Esophagus squamous epithelium (tissue), 5 donors: ENCODE measurements at regions not wholly inside any gene's neighbourhood (a gene's known extent, or its start where the extent isn't known, plus 50 kb on each side); places are given as distances from the start of the nearest gene placed in this dataset.
"Not testable (repeated sequence)": the region's sequence is repeated elsewhere in the genome, so short reads cannot be mapped to it uniquely, and the experiment has no call there.

ENCODE experiments used
- DNase-seq: peaks from one replicate; lab custom pipeline; 2025; lab: John Stamatoyannopoulos, UW
- H3K27ac ChIP-seq, 4 donors: fragments of 200-600 bp; sonication (generic); one replicate each; pipeline ENCODE4 v1.5.1; 2016 to 2019; ENCODE audit warnings: mild to moderate bottlenecking in 1 of 4
- H3K27me3 ChIP-seq, 4 donors: fragments of 200-600 bp; sonication (generic); 1 replicate in 3 of 4; 2 replicates in 1 of 4; pipeline versions ENCODE4 v1.5.1 to v1.6.0; 2017 to 2021; ENCODE audit warnings: antibody characterized with exemption in 1 of 4
- H3K36me3 ChIP-seq, 3 donors: fragments of 200-600 bp; sonication (generic); one replicate each; pipeline ENCODE4 v1.5.1; 2016 to 2019
- H3K4me1 ChIP-seq, 3 donors: fragments of 200-600 bp; sonication (generic); one replicate each; pipeline ENCODE4 v1.5.1; 2017 to 2019
- H3K4me3 ChIP-seq, 4 donors: fragments of 200-600 bp; sonication (generic); 1 replicate in 3 of 4; 2 replicates in 1 of 4; pipeline ENCODE4 v1.5.1; 2016 to 2019; ENCODE audit warnings: mild to moderate bottlenecking in 2 of 4, moderate library complexity in 1 of 4
- H3K9me3 ChIP-seq, 3 donors: fragments of 200-600 bp; sonication (generic); one replicate each; pipeline ENCODE4 v1.5.1; 2016 to 2019
- POLR2A ChIP-seq, 4 donors: fragments of 450-650 bp; IDR thresholded peaks; one replicate each; pipeline ENCODE4 v1.6.1; 2017; ENCODE audit warnings: antibody characterized with exemption in 4 of 4, mild to moderate bottlenecking in 4 of 4, moderate library complexity in 3 of 4
- WGBS, 2 donors: methylation state at CpG; one replicate each; pipeline ENCODE4 v1.1.5; 2018; 5-methylcytosine and 5-hydroxymethylcytosine counted together
- intact Hi-C: fragments of 100-400 bp; cut with DNase I; formaldehyde crosslinking; loops from one replicate; pipeline ENCODE4 v1.15.0; 2022
- TF ChIP-seq, protein P1 (sequence below), 6 experiments: fragments of 450-650 bp in 4 of 6; fragments of 200-600 bp in 2 of 6; sonication (generic) in 2 of 6; IDR thresholded peaks; one replicate each; pipeline ENCODE4 v1.5.1; 2016 to 2019; ENCODE audit warnings: antibody characterized with exemption in 6 of 6, mild to moderate bottlenecking in 4 of 6, moderate library complexity in 4 of 6
- donor health status: DM: yes; HTN: yes; CAD: no.

- H3K4me3 ChIP-seq = no peak overlapping the region
- no peak for TF ChIP-seq POLR2A (IDR thresholded peaks at IDR 0.05)
- peaks cover 0 to 15% (median 0%) of the 10 kb centered on the region in 4 donors for H3K27me3 ChIP-seq
- WGBS, 2 donors = 48 to 51% methylated on average over 4 of the region's 4 CpGs
- no peak overlapping the region for H3K27ac ChIP-seq
- intact Hi-C loops = no loop called here
- no peak for DNase-seq
- no peaks in the 10 kb centered on the region for H3K4me1 ChIP-seq
- H3K36me3 ChIP-seq = no peaks in the 10 kb centered on the region
- H3K9me3 ChIP-seq = peaks cover 0 to 26% (median 21%) of the 10 kb centered on the region in 3 donors
Observed at GRCh38 chr16:34054969-34055368, 595.6 kb downstream of the TP53TG3F start.

DNA sequence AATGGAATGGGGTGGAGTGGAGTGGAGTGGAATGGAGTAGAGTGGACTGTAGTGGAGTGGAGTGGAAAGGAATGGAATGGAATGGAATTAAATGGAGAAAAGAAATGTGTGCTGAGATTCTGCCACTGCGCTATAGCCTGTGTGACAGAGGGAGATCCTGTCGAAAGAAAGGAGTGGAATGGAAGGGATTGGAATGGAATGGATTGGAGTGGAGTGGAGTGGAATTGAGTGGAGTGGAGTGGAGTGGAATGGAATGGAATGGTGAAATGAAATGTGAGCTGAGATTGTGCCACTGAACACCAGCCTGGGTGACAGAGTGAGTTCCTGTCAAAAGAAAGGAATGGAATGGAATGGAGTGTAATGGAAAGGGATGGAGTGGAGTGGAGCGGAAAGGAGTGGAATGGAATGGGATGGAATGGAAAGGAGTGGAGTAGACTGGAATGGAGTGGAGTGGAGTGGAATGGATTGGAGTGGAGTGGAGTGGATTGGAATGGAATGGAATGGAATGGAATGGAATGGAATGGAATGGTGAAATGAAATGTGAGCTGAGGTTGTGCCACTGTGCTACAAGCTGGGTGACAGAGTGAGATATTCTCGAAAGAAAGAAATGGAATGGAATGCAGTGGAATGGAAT lies 603.3 kb downstream of the TP53TG3F start:
- not testable (repeated sequence) for DNase-seq
- WGBS, 2 donors = 53 to 54% methylated on average over 4 of the region's 4 CpGs
- peaks cover 0 to 43% (median 19%) of the 10 kb centered on the region in 3 donors for H3K9me3 ChIP-seq

GRCh38 chr16:34063498-34064157 lies 604.2 kb downstream of the TP53TG3F start:
- DNase-seq, H3K27ac ChIP-seq, H3K27me3 ChIP-seq, H3K4me1 ChIP-seq, H3K36me3 ChIP-seq, H3K4me3 ChIP-seq, intact Hi-C loops: not testable (repeated sequence)
- 45 to 68% methylated on average over 1 of the region's 1 CpG for WGBS, 2 donors
- peaks cover 0 to 43% (median 19%) of the 10 kb centered on the region in 3 donors for H3K9me3 ChIP-seq

More for the DNA sequence above, 603.3 kb downstream of the TP53TG3F start:
- H3K4me3 ChIP-seq, H3K27ac ChIP-seq, H3K27me3 ChIP-seq, H3K36me3 ChIP-seq, H3K4me1 ChIP-seq, intact Hi-C loops: not testable (repeated sequence)

DNA sequence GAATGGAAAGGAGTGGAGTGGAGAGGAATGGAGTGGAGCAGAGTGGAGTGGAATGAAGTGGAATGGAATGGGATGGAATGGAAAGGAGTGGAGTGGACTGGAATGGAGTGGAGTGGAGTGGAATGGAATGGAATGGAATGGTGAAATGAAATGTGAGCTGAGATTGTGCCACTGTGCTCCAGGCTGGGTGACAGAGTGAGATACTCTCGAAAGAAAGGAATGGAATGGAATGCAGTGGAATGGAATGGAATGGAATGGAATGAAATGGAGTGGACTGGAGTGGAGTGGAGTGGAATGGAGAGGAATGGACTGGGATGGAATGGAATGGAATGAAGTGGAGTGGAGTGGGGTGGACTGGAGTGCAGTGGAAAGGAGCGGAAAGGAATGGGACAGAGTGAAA lies 605.2 kb downstream of the TP53TG3F start:
- intact Hi-C loops, H3K4me3 ChIP-seq, DNase-seq, H3K4me1 ChIP-seq, H3K36me3 ChIP-seq, H3K27ac ChIP-seq, H3K27me3 ChIP-seq: not testable (repeated sequence)
- H3K9me3 ChIP-seq = peaks cover 0 to 41% (median 19%) of the 10 kb centered on the region in 3 donors
- WGBS, 2 donors = 61 to 64% methylated on average over 2 of the region's 2 CpGs

GRCh38 chr16:34069731-34070130 lies 610.3 kb downstream of the TP53TG3F start:
- H3K4me1 ChIP-seq, H3K4me3 ChIP-seq, DNase-seq, H3K36me3 ChIP-seq, H3K27ac ChIP-seq, H3K27me3 ChIP-seq, intact Hi-C loops: not testable (repeated sequence)
- peaks cover 0 to 20% (median 16%) of the 10 kb centered on the region in 3 donors for H3K9me3 ChIP-seq
- 81 to 87% methylated on average over 18 of the region's 18 CpGs for WGBS, 2 donors

GRCh38 chr16:34078691-34079090 lies 619.3 kb downstream of the TP53TG3F start:
- Histone ChIP-seq H3K36me3 (no peaks in the 10 kb centered on the region), H3K4me3 (no peak overlapping the region), H3K9me3 (peaks cover 0 to 88% (median 23%) of the 10 kb centered on the region in 3 donors), H3K27ac (no peak overlapping the region), H3K27me3 (no peaks in the 10 kb centered on the region), H3K4me1 (no peaks in the 10 kb centered on the region)
- WGBS, 2 donors = 80 to 83% methylated on average over 14 of the region's 14 CpGs
- intact Hi-C loops = no loop called here
- no peak for TF ChIP-seq POLR2A (IDR thresholded peaks at IDR 0.05)
- TF ChIP-seq, protein P1, sequence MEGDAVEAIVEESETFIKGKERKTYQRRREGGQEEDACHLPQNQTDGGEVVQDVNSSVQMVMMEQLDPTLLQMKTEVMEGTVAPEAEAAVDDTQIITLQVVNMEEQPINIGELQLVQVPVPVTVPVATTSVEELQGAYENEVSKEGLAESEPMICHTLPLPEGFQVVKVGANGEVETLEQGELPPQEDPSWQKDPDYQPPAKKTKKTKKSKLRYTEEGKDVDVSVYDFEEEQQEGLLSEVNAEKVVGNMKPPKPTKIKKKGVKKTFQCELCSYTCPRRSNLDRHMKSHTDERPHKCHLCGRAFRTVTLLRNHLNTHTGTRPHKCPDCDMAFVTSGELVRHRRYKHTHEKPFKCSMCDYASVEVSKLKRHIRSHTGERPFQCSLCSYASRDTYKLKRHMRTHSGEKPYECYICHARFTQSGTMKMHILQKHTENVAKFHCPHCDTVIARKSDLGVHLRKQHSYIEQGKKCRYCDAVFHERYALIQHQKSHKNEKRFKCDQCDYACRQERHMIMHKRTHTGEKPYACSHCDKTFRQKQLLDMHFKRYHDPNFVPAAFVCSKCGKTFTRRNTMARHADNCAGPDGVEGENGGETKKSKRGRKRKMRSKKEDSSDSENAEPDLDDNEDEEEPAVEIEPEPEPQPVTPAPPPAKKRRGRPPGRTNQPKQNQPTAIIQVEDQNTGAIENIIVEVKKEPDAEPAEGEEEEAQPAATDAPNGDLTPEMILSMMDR (IDR thresholded peaks at IDR 0.05) = no peak
- DNase-seq = no peak

GRCh38 chr16:34085038-34085437 lies 625.6 kb downstream of the TP53TG3F start:
- DNase-seq = not testable (repeated sequence)
- WGBS, 2 donors = 60 to 64% methylated on average over 5 of the region's 5 CpGs

DNA sequence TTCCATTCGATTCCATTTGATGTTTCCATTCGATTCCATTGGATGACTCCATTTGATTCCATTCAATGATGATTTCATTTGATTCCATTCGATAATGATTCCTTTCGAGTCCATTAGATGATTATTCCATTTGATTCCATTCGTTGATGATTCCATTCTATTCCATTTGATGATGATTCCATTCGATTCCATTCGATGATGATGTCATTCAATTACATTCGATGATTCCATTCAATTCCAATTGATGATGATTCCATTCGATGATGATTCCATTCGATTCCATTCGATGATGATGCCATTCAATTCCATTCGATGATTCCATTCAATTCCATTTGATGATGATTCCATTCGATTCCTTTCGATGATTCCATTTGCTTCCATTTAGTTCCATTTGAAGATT lies 635.6 kb downstream of the TP53TG3F start:
- 87 to 91% methylated on average over 14 of the region's 14 CpGs for WGBS, 2 donors
- H3K4me3 ChIP-seq, H3K4me1 ChIP-seq, H3K27me3 ChIP-seq, H3K27ac ChIP-seq, DNase-seq, intact Hi-C loops, H3K36me3 ChIP-seq: not testable (repeated sequence)
- peaks cover 0 to 82% (median 35%) of the 10 kb centered on the region in 3 donors for H3K9me3 ChIP-seq

More at GRCh38 chr16:34085038-34085437, 625.6 kb downstream of the TP53TG3F start:
- intact Hi-C loops, H3K27me3 ChIP-seq, H3K36me3 ChIP-seq, H3K27ac ChIP-seq, H3K4me3 ChIP-seq, H3K4me1 ChIP-seq: not testable (repeated sequence)
- H3K9me3 ChIP-seq = peaks cover 0 to 86% (median 25%) of the 10 kb centered on the region in 3 donors

GRCh38 chr16:34096911-34097310 lies 637.5 kb downstream of the TP53TG3F start:
- DNase-seq, H3K27ac ChIP-seq, intact Hi-C loops, H3K27me3 ChIP-seq, H3K36me3 ChIP-seq, H3K4me1 ChIP-seq, H3K4me3 ChIP-seq: not testable (repeated sequence)
- 66 to 71% methylated on average over 4 of the region's 4 CpGs for WGBS, 2 donors
- H3K9me3 ChIP-seq = peaks cover 0 to 78% (median 35%) of the 10 kb centered on the region in 3 donors

- H3K36me3 ChIP-seq, H3K4me1 ChIP-seq, H3K4me3 ChIP-seq, DNase-seq, H3K27ac ChIP-seq, intact Hi-C loops, H3K27me3 ChIP-seq: not testable (repeated sequence)
- H3K9me3 ChIP-seq = peaks cover 0 to 74% (median 35%) of the 10 kb centered on the region in 3 donors
- 77 to 81% methylated on average over 3 of the region's 3 CpGs for WGBS, 2 donors
Observed at GRCh38 chr16:34097326-34097725, 637.9 kb downstream of the TP53TG3F start.

DNA sequence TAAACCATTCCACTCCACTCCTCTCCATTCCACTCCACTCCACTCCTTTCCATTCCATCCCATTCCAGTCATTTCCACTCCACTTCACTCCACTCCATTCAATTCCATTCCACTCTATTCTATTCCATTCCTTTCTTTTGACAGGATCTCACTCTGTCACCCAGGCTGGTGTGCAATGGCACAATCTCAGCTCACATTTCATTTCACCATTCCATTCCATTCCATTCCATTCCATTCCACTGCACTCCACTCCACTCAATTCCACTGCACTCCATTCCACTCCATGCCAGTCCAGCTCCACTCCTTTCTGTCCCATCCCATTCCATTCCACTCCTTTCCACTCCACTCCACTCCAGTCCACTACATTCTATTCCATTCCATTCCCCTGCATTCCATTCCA lies 638.6 kb downstream of the TP53TG3F start:
- DNase-seq, H3K27me3 ChIP-seq, H3K4me1 ChIP-seq, H3K36me3 ChIP-seq, H3K27ac ChIP-seq, H3K4me3 ChIP-seq, intact Hi-C loops: not testable (repeated sequence)
- H3K9me3 ChIP-seq = peaks cover 0 to 68% (median 30%) of the 10 kb centered on the region in 3 donors

DNA sequence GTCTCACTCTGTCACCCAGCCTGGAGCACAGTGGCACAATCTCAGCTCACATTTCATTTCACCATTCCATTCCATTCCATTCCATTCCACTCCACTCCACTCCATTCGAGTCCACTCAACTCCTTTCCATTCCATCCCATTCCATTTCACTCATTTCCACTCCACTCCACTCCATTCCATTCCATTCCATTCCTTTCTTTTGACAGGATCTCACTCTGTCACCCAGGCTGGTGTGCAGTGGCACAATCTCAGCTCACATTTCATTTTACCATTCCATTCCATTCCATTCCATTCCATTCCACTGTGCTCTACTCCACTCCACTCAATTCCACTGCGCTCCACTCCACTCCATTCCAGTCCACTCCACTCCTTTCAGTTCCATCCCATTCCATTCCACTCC lies 639.6 kb downstream of the TP53TG3F start:
- peaks cover 0 to 64% (median 27%) of the 10 kb centered on the region in 3 donors for H3K9me3 ChIP-seq
- H3K4me1 ChIP-seq = not testable (repeated sequence)

More for the DNA sequence above, 639.6 kb downstream of the TP53TG3F start:
- H3K4me3 ChIP-seq, H3K27me3 ChIP-seq, H3K36me3 ChIP-seq, DNase-seq, intact Hi-C loops, H3K27ac ChIP-seq: not testable (repeated sequence)
- WGBS, 2 donors = 27 to 39% methylated on average over 2 of the region's 2 CpGs
